Mesothelial cell of epicardium (in vitro differentiated cells): ENCODE measurements at regions not wholly inside any gene's neighbourhood (a gene's known extent, or its start where the extent isn't known, plus 50 kb on each side); places are given as distances from the start of the nearest gene placed in this dataset.

ENCODE experiments used
- DNase-seq, 2 experiments: peaks; one replicate each; pipeline ENCODE4 v3.0.0; 2021; ENCODE audit warnings: low spot score in 2 of 2; ENCODE audit not compliant: unreplicated experiment in 2 of 2
- H3K27ac Mint-ChIP-seq: 2 replicates; pipeline ENCODE4 v1.8.0; 2021; ENCODE audit warnings: mixed read lengths
- H3K27me3 Mint-ChIP-seq: 2 replicates; pipeline ENCODE4 v1.8.0; 2021; ENCODE audit warnings: low read depth, mixed read lengths
- H3K36me3 Mint-ChIP-seq: 2 replicates; pipeline ENCODE4 v1.8.0; 2021; ENCODE audit warnings: mixed read lengths
- H3K4me1 Mint-ChIP-seq: 2 replicates; pipeline ENCODE4 v1.8.0; 2021; ENCODE audit warnings: mixed read lengths
- H3K4me3 Mint-ChIP-seq: 2 replicates; pipeline ENCODE4 v1.8.0; 2021; ENCODE audit warnings: mild to moderate bottlenecking, moderate library complexity, mixed read lengths
- H3K9me3 Mint-ChIP-seq: 2 replicates; pipeline ENCODE4 v1.8.0; 2021; ENCODE audit warnings: mixed read lengths
- TF ChIP-seq, protein P1 (sequence below): fragments of 200-600 bp; sonication (generic); IDR thresholded peaks from one replicate; pipeline ENCODE4 v1.5.0; 2021; ENCODE audit warnings: antibody characterized with exemption; ENCODE audit not compliant: unreplicated experiment

DNA sequence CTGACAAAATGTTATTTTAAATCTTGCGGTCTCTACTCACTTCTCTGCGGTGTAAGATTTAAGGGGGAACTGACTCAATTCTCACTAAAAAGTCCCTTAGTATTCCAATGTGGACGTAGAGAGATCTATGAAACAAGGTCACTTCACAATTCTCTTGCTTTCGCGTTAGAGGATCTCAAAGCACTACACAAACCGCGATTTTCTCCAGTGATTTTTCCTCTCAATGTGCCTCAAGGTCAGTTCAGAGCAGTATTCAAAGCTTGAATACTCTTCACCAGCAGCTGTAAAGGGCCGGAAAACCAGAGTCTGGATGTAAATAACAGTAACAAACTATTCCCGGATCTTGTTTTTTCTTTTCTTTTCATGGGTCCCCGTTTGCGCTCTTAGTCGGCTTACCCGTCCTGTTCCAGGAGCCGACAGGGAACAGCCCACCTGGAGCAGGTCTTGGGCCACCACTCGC lies 128.2 kb downstream of the TMEM161B start:
- Mint-ChIP-seq H3K9me3 (no peaks in the 10 kb centered on the region), H3K27me3 (peaks cover 35% of the 10 kb centered on the region), H3K4me3 (no peak overlapping the region), H3K36me3 (no peaks in the 10 kb centered on the region), H3K27ac (no peak overlapping the region), H3K4me1 (peaks cover 3% of the 10 kb centered on the region)
- DNase-seq, result no peak
- TF ChIP-seq, protein P1, sequence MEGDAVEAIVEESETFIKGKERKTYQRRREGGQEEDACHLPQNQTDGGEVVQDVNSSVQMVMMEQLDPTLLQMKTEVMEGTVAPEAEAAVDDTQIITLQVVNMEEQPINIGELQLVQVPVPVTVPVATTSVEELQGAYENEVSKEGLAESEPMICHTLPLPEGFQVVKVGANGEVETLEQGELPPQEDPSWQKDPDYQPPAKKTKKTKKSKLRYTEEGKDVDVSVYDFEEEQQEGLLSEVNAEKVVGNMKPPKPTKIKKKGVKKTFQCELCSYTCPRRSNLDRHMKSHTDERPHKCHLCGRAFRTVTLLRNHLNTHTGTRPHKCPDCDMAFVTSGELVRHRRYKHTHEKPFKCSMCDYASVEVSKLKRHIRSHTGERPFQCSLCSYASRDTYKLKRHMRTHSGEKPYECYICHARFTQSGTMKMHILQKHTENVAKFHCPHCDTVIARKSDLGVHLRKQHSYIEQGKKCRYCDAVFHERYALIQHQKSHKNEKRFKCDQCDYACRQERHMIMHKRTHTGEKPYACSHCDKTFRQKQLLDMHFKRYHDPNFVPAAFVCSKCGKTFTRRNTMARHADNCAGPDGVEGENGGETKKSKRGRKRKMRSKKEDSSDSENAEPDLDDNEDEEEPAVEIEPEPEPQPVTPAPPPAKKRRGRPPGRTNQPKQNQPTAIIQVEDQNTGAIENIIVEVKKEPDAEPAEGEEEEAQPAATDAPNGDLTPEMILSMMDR, result no peak

DNA sequence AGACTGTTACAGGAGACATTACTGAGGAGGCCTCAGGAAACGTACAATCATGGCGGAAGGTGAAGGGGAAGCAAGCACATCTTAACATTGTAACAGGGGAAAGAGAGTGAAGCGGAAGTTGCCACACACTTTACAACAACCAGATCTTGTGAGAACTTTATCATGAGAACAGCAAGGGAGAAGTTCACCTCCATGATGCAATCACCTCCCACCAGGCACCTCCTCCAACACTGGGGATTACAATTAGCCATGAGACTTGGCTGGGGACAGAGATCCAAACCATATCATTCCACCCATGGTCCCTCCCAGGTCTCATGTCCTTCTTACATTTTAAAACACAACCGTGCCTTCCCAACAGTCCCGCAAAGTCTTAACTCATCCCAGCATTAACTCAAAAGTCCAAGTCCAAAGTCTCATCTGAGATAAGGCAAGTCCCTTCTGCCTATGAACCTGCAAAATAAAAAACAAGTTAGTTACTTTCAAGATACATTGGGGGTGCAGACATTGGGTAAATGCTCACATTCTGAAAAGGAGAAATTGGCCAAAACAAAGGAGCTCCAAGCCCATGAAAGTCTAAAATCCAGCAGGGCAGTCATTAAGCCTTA lies 138.3 kb downstream of the TMEM161B start:
- Mint-ChIP-seq H3K4me3 (no peak overlapping the region), H3K4me1 (no peaks in the 10 kb centered on the region), H3K27me3 (peaks cover 35% of the 10 kb centered on the region), H3K36me3 (no peaks in the 10 kb centered on the region), H3K27ac (no peak overlapping the region), H3K9me3 (peaks cover under 1% of the 10 kb centered on the region)
- DNase-seq, result no peak
- TF ChIP-seq, protein P1, result no peak

DNA sequence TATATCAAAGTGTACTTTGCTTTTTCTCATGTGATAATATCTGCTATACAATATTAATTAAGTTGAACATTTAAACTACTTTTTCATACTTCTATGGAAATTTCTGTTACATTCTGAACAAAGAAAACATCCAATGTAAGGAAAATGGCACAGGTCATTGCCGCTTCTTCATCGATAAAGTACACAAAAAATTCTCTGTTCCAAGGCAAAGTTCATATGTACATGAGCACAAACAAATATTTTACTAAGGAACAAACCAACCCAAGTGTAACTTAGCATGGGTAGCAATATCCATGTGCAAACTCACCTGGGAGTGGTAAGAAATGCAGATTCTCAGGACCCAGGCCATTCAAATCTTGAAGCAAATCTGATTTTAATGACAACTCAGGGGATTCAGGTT lies 139.8 kb downstream of the TMEM161B start:
- Mint-ChIP-seq H3K4me3 (no peak overlapping the region), H3K27ac (no peak overlapping the region), H3K36me3 (no peaks in the 10 kb centered on the region), H3K27me3 (peaks cover 20% of the 10 kb centered on the region), H3K9me3 (peaks cover 8% of the 10 kb centered on the region), H3K4me1 (no peaks in the 10 kb centered on the region)
- DNase-seq, result no peak
- TF ChIP-seq, protein P1, result no peak

DNA sequence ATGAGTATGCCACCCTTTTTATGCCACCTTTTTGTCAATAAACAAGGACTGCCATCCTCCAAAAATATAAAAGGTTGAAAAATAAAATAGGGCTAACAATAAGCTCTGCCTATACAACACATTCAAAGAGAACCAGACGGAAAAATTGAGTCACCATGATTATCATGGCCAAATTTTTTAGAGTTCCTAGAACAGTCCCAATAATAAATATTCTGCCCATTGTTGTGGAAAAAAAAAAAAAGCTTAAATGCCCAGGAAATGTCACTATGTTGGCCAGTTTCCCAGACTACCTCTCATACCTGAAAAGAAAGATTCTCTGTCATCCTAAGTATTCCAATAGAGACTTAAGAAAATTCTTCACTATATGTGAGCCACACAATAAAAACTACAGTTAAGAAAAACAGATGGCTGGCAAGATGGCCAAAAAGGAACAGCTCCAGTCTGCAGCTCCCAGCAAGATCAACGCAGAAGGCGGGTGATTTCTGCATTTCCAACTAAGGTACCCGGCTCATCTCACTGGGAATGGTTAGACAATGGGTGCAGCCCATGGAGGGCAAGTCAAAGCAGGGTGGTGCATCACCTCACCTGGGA lies 149.0 kb downstream of the TMEM161B start:
- no peak overlapping the region for H3K4me3 Mint-ChIP-seq
- H3K4me1 Mint-ChIP-seq, result no peaks in the 10 kb centered on the region
- DNase-seq, result no peak
- H3K9me3 Mint-ChIP-seq, result peaks cover 4% of the 10 kb centered on the region
- H3K27me3 Mint-ChIP-seq, result peaks cover 16% of the 10 kb centered on the region
- TF ChIP-seq, protein P1, result no peak
- no peak overlapping the region for H3K27ac Mint-ChIP-seq
- H3K36me3 Mint-ChIP-seq, result no peaks in the 10 kb centered on the region

DNA sequence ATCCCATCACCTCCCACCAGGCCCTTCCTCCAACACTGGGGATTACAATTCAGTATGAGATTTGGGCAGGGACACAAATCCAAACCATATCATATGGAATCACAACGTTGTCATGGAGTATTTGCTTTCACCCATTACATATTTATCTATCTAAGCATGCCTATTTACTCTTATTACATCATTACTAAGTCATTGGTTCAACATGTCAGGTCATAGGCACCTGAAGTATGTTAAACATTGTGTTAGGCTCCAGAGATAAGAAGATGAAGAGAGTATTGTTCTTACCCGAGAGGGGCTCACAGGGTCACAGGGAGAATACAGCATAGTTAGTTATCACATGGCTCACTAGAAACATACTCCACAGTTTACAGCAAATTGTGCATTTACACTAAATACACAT lies 150.5 kb downstream of the TMEM161B start:
- no peak overlapping the region for H3K27ac Mint-ChIP-seq
- TF ChIP-seq, protein P1, result no peak
- H3K36me3 Mint-ChIP-seq, result no peaks in the 10 kb centered on the region
- no peak overlapping the region for H3K4me3 Mint-ChIP-seq
- H3K9me3 Mint-ChIP-seq, result no peaks in the 10 kb centered on the region
- H3K4me1 Mint-ChIP-seq, result no peaks in the 10 kb centered on the region
- no peak for DNase-seq
- H3K27me3 Mint-ChIP-seq, result peaks cover 11% of the 10 kb centered on the region
